ENCODE measurements at regions not wholly inside any gene's neighbourhood (a gene's known extent, or its start where the extent isn't known, plus 50 kb on each side); places are given as distances from the start of the nearest gene placed in this dataset.

- no peak for TF ChIP-seq CTCF (IDR thresholded peaks at IDR 0.05; ENCODE audit: insufficient read depth, low read depth, low read length)
- H3K4me3 ChIP-seq (ENCODE audit: low read depth, low read length), result no peak overlapping the region
- DNase-seq (ENCODE audit: low read depth), result no peak
Observed at GRCh38 chr2:152241948-152242729, 66.6 kb upstream of the STAM2 start.

DNA sequence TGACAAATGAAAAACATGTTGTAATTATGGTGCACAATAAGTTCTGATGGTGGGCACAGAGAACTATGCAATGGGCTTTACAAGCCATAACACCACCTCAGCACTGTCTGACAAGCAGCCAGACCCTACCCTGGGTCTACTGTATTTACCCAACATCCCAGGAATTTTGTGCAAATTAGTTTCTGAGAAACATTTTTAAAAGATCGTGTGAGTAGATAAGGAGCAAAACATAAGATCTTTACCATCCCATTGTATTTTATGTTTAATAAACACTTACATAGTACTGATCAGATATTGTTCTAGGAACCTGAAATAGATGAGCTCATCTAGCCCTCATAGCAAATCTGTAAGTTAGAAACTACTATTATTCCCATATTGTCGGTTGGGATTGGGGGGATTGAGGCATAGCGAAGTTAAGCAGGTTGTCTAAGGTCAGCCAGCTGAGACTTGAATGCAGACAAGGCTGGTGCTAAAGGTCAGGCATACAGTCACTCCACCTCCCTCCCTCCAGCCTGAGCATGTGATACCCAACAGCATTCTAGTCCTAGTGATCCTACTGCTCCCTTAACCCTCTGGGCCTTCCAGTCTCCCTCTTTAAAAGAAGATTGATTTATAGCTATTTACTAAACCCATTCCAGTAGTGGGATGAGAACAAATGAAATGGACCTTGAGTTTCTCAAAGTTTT is 67.4 kb upstream of the STAM2 start:
- no peak overlapping the region for H3K4me3 ChIP-seq (ENCODE audit: low read depth, low read length)
- no peak for DNase-seq (ENCODE audit: low read depth)
- TF ChIP-seq CTCF (IDR thresholded peaks at IDR 0.05; ENCODE audit: insufficient read depth, low read depth, low read length), result no peak

DNA sequence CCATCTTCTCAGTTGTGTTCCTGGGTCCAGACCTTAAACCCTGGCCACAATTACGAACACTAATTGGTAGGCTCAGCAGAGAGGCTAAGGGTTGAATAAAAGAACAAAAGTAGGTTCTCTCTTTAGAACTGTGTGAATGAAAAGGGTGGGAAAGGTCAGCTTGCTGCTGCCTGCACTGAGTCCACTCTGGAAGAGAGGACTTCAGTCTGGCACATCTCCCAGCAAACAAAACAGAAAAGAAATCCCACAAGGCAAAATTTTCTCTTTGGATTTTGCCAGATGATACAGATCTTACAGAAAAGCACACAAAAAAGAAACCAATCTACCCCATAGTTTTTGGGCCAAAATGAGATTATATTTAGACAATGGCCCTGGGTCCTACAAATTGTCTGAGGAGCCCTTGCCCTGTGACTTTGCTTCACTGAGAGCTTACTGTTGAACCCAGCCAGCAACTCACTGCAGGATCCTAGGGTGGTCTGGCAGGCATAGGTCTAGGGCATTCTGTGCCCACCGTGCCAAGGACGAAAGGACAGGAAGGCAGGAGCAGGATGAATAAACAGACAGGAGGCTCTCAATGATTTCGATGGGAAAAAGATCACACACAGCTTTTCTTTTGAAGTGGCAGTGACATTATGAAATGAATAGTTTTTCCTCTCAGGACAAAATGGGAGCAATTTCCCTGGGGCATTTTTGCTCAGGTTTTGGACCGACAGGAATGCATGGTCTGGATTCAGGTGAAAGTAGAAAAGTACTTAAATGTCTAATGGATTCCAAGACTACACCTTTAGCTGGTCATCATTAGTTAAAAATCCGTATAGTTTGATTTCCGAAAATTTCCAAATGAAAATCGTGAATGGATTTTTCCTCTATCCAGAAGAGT is 68.4 kb upstream of the STAM2 start:
- no peak overlapping the region for H3K4me3 ChIP-seq (ENCODE audit: low read depth, low read length)
- TF ChIP-seq CTCF (IDR thresholded peaks at IDR 0.05; ENCODE audit: insufficient read depth, low read depth, low read length), result no peak
- no peak for DNase-seq (ENCODE audit: low read depth)

DNA sequence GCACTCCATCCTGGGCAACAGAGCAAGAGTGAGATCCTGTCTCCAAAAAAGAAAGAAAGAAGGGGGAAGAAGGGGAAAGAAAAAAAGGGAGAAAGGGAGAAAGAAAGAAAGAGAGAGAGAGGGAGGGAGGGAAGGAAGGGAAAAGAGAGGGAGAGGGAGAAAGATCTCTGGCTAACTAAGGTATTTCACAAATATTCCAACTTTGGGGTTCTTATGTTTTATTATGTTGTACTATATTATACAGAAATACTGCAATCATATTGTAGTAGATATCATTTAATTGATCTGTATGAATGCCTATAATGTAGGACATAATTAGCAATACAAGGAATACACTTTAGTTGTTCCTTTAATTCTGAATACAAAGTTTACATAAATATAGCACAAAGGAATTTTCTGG is 70.1 kb upstream of the STAM2 start:
- H3K4me3 ChIP-seq (ENCODE audit: low read depth, low read length), result no peak overlapping the region
- TF ChIP-seq CTCF (IDR thresholded peaks at IDR 0.05; ENCODE audit: insufficient read depth, low read depth, low read length), result no peak
- no peak for DNase-seq (ENCODE audit: low read depth)

DNA sequence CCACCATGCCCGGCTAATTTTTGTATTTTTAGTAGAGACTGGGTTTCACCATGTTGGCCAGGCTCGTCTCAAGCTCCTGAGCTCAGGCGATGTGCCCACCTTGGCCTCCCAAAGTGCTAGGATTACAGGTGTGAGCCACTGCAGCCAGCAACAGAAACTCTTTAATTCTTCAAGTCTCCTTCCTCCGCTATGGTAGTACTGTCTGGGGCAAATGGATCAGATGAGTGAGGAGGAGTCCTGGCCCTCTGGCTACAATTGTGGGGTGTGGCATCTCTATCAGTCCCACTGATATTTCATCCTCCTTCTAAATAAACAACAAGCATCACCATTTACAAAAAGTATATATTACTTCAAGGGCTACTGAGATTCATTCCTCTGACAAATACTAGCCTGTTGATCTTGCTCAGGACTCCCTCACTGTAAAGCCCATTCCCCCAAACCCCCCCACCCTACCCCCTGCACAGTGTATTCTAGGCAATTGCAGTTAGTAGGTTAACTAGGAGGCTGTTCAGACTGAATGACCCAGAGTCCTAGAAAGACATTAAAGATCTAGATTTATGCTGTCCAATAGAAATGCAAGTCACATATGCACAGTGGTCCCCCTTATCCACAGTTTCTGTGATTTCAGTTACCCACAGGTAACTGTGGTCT is 71.2 kb upstream of the STAM2 start:
- H3K4me3 ChIP-seq (ENCODE audit: low read depth, low read length), result no peak overlapping the region
- DNase-seq (ENCODE audit: low read depth), result no peak
- TF ChIP-seq CTCF (IDR thresholded peaks at IDR 0.05; ENCODE audit: insufficient read depth, low read depth, low read length), result no peak

DNA sequence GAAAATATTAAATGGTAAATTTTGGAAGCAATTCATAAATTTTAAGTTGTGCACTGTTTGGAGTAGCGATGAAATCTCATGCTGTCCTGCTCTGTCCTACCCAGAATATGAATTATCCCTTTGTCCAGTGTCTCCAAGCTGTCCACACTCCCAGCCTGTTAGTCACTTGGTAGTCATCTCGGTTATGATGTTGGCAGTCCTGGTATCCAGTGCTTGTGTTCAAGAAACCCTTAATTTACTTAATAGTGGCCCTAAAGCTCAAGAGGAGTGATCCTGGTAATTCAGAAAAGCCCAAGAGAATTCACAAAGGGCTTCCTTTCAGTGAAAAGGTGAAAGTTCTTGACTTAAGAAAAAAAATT is 71.8 kb upstream of the STAM2 start:
- TF ChIP-seq CTCF (IDR thresholded peaks at IDR 0.05; ENCODE audit: insufficient read depth, low read depth, low read length), result no peak
- no peak for DNase-seq (ENCODE audit: low read depth)
- no peak overlapping the region for H3K4me3 ChIP-seq (ENCODE audit: low read depth, low read length)
